NB4 (cell line): ENCODE measurements at regions not wholly inside any gene's neighbourhood (a gene's known extent, or its start where the extent isn't known, plus 50 kb on each side); places are given as distances from the start of the nearest gene placed in this dataset.

Source experiments
- CTCF ChIP-seq: IDR thresholded peaks from one replicate; pipeline ENCODE4 v1.5.1; 2012; ENCODE audit warnings: low read depth, low read length
- MAX ChIP-seq: IDR thresholded peaks from 2 replicates; pipeline ENCODE4 v1.6.1; 2011; ENCODE audit warnings: low read depth, low read length
- POLR2A ChIP-seq: IDR thresholded peaks from 2 replicates; pipeline ENCODE4 v1.6.1; 2011; ENCODE audit warnings: mild to moderate bottlenecking; ENCODE audit not compliant: insufficient read length; ENCODE audit errors: extremely low read depth

- TF ChIP-seq POLR2A (no peak), CTCF (no peak), MAX (no peak)
Measured at GRCh38 chr14:66398437-66398836, 87.7 kb upstream of the CCDC196 start.
